ENCODE measurements at regions not wholly inside any gene's neighbourhood (a gene's known extent, or its start where the extent isn't known, plus 50 kb on each side); places are given as distances from the start of the nearest gene placed in this dataset.
"Not testable (repeated sequence)": the region's sequence is repeated elsewhere in the genome, so short reads cannot be mapped to it uniquely, and the experiment has no call there.

GRCh38 chr13:50174630-50175029 lies 159.4 kb downstream of the KCNRG start:
- Histone ChIP-seq H3K4me3 (no peak overlapping the region), H3K9me3 (no peaks in the 10 kb centered on the region), H3K27me3 (no peaks in the 10 kb centered on the region), H3K36me3 (no peaks in the 10 kb centered on the region), H3K4me1 (no peaks in the 10 kb centered on the region), H3K27ac (no peak overlapping the region)
- intact Hi-C loops (cut with DNase I): loop anchor here in 1 of 2 donors (10.0 kb wide), 1 partner anchor 350 kb away; no protein-coding TSS in a partner anchor
- no peak for ATAC-seq
- TF ChIP-seq CTCF (IDR thresholded peaks at IDR 0.05): no peak
- no peak for DNase-seq

GRCh38 chr13:50179977-50180376 lies 164.7 kb downstream of the KCNRG start:
- no peak overlapping the region for H3K4me3 ChIP-seq
- TF ChIP-seq CTCF (IDR thresholded peaks at IDR 0.05): no peak
- H3K27ac ChIP-seq: no peak overlapping the region
- no peaks in the 10 kb centered on the region for H3K27me3 ChIP-seq
- H3K9me3 ChIP-seq: no peaks in the 10 kb centered on the region
- DNase-seq: no peak
- H3K4me1 ChIP-seq: no peaks in the 10 kb centered on the region
- ATAC-seq: no peak
- intact Hi-C loops (cut with DNase I): loop anchor here in 1 of 2 donors (10.0 kb wide), 1 partner anchor 345 kb away; no protein-coding TSS in a partner anchor
- H3K36me3 ChIP-seq: no peaks in the 10 kb centered on the region

GRCh38 chr13:50185769-50186763 lies 170.8 kb downstream of the KCNRG start:
- DNase-seq; H3K27ac ChIP-seq; H3K4me3 ChIP-seq; H3K4me1 ChIP-seq; H3K9me3 ChIP-seq; H3K36me3 ChIP-seq; intact Hi-C loops (cut with DNase I); H3K27me3 ChIP-seq; ATAC-seq: not testable (repeated sequence)

GRCh38 chr13:50187352-50188029 lies 172.2 kb downstream of the KCNRG start:
- ATAC-seq (no peak), DNase-seq (no peak)
- no peak overlapping the region for H3K4me3 ChIP-seq
- intact Hi-C loops (cut with DNase I): no loop called here
- no peaks in the 10 kb centered on the region for H3K4me1 ChIP-seq
- no peak overlapping the region for H3K27ac ChIP-seq
- H3K36me3 ChIP-seq: no peaks in the 10 kb centered on the region
- no peaks in the 10 kb centered on the region for H3K27me3 ChIP-seq
- TF ChIP-seq CTCF (IDR thresholded peaks at IDR 0.05): no peak
- no peaks in the 10 kb centered on the region for H3K9me3 ChIP-seq

- Histone ChIP-seq H3K27me3 (no peaks in the 10 kb centered on the region), H3K4me3 (no peak overlapping the region), H3K36me3 (no peaks in the 10 kb centered on the region), H3K9me3 (no peaks in the 10 kb centered on the region), H3K4me1 (no peaks in the 10 kb centered on the region), H3K27ac (no peak overlapping the region)
- ATAC-seq: no peak
- TF ChIP-seq CTCF (IDR thresholded peaks at IDR 0.05): no peak
- no peak for DNase-seq
- intact Hi-C loops (cut with DNase I): no loop called here
Observed at GRCh38 chr13:50188696-50189095, 173.5 kb downstream of the KCNRG start.

All from left lung (tissue), 4 donors.